GM18909 (cell line): ENCODE measurements at regions not wholly inside any gene's neighbourhood (a gene's known extent, or its start where the extent isn't known, plus 50 kb on each side); places are given as distances from the start of the nearest gene placed in this dataset.

ENCODE experiments used
- ATAC-seq: cut with Tn5 transposase; IDR thresholded peaks from one replicate; pipeline ENCODE4 v1.9.1; 2021; ENCODE audit warnings: mild to moderate bottlenecking; ENCODE audit not compliant: unreplicated experiment, poor library complexity

DNA sequence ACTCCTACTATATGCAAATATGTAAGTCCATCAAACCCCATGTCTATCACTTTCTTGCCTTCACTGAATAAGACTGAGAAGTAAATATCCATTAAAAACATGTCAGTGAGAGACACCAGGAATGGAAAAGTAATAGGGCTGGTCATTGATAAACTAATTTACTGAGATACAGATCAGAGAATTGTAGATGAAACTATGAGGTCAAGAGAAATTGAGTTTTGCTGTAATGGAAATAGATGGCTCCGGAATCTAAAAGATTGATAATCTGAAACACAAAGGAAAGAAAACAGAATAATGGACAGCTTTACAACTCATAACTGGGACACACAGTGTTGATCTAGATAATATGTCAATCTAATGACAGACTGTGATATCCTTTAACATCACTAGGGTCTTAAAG lies 1018.3 kb upstream of the RAG2 start:
- ATAC-seq, result no peak

DNA sequence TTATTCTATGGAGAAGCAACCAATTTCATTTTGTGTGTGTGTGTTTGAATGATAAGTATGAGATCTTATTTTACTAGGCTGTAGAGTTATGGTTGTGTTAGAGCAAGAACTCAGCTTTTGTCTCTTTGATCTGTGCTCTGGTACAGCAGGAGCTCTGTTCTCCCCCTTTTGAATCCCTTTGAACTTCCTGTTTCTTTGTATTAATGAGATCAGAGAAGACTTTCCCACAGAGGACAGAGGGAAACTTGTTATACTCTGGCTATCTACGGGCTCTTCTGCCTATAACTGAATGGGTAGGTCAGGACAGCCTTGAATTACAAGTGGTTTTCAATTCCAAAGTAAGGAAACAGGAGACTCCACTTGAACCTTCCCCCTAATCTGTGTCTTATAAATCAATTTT lies 1015.0 kb upstream of the RAG2 start:
- no peak for ATAC-seq

DNA sequence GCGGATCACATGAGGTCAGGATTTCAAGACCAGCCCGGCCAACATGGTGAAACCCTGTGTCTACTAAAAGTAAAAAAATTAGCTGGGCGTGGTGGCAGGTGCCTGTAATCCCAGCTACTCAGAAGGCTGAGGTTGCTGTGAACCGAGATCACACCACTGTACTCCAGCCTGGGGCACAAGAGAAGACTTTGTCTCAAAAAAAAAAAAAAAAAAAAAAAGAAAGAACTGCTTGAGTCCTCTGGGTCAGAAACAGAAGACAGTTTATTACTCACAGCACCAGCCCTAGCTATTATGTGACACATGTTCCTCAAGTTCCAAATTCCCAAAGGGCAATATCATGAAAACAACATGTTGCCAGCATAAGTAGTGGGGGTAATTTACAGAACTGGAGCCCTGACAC lies 1014.1 kb upstream of the RAG2 start:
- ATAC-seq, result no peak

DNA sequence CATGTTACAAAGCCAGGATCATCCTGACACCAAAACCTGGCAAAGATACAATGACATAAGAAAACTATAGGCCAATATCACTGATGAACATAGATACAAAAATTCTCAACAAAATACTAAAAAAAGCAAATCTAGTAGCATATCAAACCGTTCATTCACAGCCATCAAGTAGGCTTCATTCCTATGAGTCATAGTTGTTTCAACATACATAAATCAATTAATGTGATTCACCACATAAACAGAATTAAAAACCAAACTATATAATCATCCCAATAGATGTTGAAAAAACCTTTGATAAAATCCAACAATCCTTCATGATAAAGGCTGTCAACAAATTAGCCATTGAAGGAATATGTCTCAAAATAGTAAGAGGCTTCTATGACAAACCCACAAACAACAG lies 1007.2 kb upstream of the RAG2 start:
- ATAC-seq, result no peak

DNA sequence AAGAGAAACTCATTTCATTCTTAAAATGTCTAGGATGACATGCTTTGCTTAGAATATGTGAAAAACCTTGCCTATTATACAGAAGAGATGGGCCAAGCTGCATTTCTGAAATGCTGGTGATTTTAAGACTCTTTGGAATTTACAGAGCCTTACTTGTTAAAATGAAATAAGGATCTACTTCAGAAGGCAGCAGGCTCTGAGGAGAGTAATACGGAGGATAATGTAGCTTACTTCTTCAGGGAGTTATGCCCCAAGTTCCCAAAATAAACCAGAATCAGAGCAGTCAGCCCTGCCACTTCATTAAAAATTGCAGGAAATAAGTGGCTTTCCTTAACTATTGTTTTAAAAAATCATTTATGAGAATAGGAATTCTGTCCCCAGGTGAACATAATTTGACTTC lies 1000.3 kb upstream of the RAG2 start:
- no peak for ATAC-seq

DNA sequence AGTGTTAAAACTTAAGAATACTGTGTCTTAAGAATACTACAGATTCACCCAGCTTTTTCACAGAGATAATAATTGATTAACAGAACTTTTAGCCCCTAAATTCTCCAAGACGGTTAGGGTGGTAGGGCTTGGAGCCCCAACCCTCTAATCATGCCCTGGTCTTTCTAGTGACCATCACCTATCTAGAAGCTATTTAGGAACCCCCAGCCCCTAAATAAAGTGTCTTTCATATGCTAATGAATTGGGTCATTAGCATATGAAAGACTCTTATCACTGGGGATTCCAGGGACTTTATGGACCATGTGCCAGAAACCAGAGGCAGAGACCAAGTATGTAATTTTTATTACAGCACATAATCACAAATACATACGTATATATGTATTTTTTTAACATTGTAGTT lies 999.7 kb upstream of the RAG2 start:
- no peak for ATAC-seq

DNA sequence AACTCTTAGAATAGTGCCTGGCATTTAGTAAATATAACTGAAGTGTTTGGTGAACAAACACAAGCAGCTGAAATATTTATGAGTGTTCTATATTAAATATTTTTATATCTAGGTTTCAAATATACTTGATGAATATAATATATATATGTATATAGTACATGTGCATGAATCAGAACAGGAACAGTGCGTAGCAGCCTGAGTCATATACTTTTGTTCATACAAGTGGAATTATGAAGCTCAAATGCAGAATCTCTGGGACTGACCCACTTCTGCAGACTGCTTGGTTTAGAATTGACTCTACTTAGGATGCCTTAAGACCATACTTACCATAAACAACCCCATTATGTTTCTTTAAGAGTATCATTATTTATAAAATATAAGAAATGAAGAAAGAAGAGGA lies 997.8 kb upstream of the RAG2 start:
- no peak for ATAC-seq

DNA sequence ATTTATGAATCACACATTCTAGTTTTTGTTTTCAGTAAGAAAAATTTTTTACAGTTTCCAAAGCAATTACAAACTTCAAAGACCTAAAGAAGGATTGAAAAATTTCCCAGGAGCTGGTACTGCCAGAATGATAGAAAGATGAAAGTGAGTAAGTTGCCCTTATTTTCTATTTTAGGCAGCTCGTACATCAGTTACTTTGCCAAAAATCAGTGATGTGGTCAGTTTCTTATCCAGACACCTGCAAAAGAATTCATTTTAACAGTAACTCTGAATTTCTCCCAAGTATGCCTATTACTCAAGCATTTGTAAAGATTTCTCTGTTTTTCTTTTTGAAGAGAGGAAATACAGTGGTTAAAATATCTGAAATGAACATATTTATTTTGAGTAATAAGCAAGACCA lies 976.3 kb upstream of the RAG2 start:
- no peak for ATAC-seq

DNA sequence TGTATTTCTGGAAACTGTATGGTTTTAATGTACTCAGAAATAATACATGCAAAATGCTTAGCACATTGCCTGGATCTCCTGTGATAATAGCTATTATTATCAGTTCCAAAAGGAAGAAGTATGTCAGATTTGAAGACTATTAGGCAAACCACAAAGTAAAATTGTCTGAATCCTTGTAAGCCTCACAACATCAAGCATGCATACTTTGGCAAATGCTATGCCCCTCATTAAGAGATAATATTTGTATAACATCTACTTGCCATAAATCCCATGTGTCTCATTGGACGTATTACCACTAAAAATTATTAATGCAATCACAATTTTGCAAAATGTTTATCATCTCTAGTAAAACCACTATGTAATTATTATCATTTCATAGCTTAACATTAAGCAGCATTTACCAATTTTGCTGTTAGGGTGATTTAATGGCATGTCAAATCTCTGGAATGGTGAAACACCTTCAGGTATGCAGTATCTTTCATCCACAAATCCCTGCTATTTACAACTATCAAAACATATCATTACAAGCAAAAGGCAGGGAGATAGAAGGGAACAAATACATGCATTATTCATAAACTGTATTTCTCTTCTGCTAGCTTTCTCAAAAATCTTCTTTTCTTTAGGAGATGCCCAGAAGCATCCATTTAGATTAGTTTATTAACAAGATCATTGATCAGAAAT lies 974.6 kb upstream of the RAG2 start:
- no peak for ATAC-seq

DNA sequence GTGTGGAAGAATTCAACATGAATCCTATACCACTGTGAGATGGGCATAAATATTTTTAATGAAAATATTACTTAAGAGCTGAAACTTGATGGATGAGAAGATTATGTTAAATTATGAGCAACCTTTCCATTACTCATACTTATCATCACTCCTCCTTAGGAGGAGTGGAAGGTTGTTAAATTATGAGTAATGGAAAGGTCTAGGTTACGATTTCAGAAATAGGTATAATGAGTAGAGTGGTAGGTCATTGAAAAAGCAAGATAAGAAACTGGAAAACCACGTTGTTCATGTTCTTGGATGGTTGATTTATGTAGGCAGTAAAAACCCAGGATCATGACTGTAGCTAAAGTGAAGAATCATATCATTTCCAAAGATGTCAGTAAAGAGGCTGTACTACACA lies 973.2 kb upstream of the RAG2 start:
- ATAC-seq, result no peak

DNA sequence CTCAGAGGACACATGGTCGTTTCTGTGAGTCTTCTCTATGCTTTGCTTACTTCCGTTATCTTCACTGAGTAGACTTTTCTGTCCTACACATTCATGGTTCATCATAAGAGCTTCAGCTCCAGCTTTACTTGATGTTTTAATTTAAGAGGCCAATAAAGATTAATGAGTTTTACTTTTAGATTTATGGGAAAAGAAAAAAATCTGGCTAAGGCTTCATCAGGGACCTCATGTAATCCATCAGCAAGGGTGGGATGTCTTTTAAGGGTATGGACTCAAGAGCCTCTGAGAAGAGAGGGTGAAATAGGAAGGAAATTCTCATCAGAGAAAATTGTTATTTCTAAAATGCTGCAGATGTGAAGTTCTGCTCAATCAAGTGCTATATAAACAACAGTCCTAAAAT lies 963.0 kb upstream of the RAG2 start:
- ATAC-seq, result no peak

DNA sequence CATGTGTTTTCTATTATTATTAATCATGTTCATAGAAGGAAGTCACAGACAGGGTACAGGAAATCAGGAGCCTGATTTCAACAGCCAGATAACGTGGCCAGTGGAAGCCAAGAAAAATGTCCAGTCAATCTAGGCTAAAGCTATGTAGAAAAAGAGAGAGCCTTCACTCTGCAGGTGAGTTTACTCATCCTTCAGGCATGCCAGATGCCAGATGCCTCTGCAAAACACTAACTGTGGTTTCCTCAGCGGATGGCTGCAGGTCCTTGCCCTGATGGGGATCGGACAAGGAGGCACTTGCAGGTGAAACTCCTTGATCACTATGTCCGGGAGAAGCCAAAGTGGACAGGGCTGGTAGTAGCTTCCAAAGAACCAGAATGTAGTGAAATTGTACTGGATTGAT lies 962.3 kb upstream of the RAG2 start:
- no peak for ATAC-seq

DNA sequence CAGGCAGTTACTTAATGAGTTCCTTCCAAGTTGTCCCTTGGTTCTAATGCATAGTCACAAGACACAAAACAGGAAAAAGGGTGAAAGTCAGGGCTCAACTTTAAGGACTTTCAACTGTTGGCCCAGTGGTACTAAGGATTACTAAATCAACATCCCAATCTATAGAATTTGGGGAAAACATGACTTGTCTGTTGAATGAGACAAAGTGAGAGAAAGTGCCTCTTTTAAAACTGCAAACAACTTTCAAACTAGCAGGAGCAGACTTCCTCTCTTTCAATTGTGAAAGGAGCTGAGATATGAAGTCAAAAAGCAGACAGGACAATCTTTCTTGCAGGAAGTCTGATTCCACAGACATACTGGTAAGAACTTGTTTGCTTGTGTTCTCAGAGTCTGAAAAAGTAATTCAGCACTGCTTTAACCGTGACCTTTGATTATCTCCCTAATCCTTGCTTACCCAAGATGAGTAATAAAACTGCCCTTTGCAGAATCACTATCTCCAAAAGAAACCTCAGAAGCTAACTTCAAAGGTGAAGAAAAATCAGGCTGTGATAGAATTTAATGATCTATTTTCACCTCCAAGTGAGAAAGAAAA lies 960.7 kb upstream of the RAG2 start:
- ATAC-seq, result no peak

DNA sequence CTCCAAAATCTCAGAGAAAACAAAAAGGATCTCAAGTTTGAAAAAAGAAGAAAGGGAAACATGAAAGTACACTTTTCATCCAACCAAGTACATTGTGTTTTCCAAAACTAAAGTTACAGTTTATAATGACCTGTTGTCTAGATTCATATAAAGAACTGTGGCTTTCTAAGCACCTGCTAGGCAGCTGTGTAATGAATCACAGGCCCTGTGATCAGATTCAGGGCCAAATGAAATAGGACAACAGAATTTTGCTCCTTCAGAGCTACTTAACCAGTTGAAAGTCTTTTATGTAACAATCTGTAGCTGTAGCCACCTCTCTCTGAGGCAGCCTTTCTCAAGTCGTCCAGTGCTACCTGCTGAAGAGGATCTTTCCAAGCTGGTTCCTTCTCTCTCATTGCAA lies 960.0 kb upstream of the RAG2 start:
- no peak for ATAC-seq

DNA sequence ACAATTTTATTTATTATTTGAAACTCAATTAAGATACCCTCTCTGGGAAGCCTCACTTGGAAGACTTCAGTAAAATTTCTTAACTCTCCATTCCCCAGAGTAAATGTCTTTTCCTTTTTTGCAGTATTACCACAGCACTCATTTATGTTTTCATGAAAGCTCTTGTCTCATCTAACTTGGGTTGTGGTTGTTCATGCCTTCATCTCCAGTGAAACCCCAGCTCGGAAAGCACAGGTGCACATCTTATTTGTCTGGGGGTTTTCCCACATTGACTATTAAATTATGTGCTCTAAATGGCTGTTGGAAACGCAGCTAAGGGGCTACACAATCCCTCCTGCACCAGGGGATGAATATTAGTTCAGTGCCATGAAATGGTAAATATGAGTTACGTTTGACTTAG lies 954.2 kb upstream of the RAG2 start:
- ATAC-seq, result no peak

DNA sequence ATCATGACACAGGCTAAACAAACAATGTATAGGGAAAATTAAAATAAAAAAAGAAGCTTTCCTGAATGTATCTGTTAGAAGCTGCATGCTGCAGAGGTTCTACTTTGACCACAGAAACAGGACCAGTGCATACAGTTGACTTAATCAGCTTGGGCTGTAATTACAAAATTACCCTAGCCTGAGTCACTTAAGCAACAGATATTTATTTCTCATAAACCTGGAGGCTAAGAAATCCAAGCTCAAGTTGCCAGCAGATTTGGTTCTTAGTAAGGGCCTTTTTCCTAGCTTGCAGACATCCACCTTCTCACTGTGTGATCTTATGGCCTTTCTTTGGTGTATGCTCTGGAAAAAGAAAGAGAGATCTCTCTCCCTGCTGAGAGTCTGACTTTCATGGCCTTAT lies 946.5 kb upstream of the RAG2 start:
- ATAC-seq, result no peak

DNA sequence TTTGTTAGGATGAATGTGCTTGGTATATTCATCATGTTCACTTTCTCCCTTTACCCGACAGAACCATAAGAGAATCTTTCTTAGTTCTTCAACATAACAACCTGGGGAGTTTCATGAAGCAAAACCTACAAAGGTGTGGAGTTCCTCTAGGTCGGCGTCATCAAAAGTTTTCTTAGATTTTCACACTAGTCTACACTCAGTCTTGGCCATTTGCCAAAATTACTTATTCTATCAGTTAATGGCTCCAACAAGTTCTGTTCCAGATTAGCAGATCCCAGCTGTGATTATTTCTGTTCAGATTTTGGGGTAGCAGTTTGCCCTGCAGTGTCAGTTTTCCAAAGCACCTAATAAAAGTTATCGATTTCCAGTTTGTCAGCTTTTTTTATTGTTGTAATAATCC lies 935.8 kb upstream of the RAG2 start:
- no peak for ATAC-seq

DNA sequence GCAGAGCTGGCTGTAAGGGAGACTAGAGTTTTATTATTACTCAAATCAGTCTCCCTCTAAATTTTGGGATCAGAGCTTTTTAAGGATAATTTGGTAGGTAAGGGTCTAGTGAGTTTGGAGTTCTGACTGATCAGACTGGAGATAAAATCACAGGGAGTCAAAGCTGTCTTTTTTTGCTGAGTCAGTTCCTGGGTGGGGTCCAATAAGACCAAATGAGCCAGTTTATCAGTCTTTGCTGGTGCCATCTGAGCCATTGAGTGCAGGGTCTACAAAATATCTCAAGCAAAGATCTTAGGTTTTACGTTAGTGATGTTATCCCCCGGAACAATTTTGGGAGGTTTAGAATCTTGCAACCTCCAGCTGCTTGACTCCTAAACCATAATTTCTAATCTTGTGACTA lies 935.1 kb upstream of the RAG2 start:
- ATAC-seq, result no peak

DNA sequence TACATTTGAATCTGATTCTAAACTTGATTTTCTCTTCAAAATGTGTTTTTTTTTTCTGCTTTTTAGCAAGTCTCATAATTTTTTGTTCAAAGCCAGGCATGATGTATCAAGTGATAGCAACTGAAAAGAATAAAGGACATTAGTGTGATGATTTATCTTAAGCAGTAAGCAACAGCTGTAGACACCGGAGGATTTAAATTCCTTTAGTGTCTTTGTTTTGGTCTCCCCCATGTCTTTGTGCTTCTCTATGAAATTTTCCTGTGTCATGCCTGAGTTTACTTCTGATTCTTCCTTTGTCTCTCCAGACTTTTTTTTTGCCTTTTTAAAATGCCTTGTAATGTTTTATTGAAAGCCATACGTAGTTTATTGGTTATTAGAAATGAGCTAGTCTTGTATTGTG lies 934.2 kb upstream of the RAG2 start:
- no peak for ATAC-seq

DNA sequence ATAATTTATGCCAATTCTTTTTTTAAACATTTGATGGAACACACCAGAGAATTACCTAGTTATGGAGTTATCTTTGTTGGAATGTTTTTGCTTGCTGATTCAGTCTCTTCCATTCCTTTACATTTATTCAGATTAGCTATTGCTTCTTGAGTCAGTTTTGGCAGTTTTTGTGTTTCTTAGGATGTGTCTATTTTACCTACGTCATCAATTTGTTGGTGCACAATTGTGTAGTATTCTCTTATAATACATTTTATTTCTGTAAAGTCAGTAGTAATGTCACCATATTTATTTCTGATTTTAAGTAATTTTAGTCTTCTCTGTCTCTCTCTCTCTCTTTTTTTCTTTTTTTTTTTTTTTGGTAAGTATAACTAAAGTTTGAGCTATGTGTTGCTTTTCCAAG lies 929.5 kb upstream of the RAG2 start:
- ATAC-seq, result no peak

DNA sequence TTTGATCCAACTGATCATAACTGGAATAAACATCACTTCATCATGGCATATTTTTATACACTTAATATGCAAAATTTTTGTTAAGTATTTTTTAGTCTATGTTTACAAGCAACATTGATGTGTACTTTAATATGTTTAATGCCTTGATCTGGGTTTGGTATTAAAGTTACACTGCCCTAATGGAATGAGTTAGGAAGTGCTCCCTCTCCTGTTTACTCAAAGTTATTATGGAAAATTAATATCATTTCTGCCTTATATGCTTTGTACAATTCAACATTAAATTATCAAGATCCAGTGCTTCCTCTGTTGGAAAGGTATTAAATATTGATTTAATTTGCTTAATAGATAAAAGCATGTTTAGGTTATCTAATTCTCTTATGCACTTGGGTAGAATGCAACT lies 927.3 kb upstream of the RAG2 start:
- ATAC-seq, result no peak

DNA sequence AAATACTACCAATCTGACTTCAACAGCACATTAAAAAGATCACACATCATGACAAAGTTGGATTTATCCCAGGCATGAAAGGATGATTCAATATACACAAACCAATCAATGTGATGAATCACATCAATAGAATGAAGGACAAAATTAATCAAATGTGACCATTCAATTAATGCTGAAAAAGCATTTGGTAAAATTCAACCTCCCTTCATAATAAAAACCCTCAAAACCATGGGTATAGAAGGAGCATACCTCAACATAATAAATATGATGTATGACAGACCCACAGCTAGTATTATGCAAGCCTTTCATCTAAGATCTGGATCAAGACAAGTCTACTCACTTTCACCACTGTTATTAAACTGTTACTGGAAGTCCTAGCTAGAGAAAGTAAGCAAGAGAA lies 921.7 kb upstream of the RAG2 start:
- no peak for ATAC-seq
